Calu3 (cell line): ENCODE measurements at regions not wholly inside any gene's neighbourhood (a gene's known extent, or its start where the extent isn't known, plus 50 kb on each side); places are given as distances from the start of the nearest gene placed in this dataset.

Experiments used
- BruUV-seq: library from RNA; stranded (reverse); fragments of 400-500 nt; replicated peaks from 2 replicates; lab custom pipeline; 2021; lab: Mats Ljungman, UMichigan
- CTCF ChIA-PET: fragments of 300-600 bp; sonication (Branson Sonifier 250); formaldehyde crosslinking; loops from one replicate; lab custom pipeline; 2022; ENCODE audit warnings: antibody characterized with exemption; lab: Charles Lee
- DNase-seq: peaks from one replicate; pipeline ENCODE4 v3.0.0; 2022
- H3K27ac Mint-ChIP-seq: one replicate; pipeline ENCODE4 v1.8.0; 2022; ENCODE audit warnings: mixed read lengths; ENCODE audit not compliant: unreplicated experiment
- H3K27me3 Mint-ChIP-seq: one replicate; pipeline ENCODE4 v1.8.0; 2022; ENCODE audit warnings: mixed read lengths; ENCODE audit not compliant: unreplicated experiment
- H3K36me3 Mint-ChIP-seq: one replicate; pipeline ENCODE4 v1.8.0; 2022; ENCODE audit warnings: mild to moderate bottlenecking, moderate library complexity, mixed read lengths; ENCODE audit not compliant: insufficient read depth, unreplicated experiment
- H3K4me1 Mint-ChIP-seq: one replicate; pipeline ENCODE4 v1.8.0; 2022; ENCODE audit warnings: mild to moderate bottlenecking, low read depth, mixed read lengths; ENCODE audit not compliant: unreplicated experiment
- H3K4me3 Mint-ChIP-seq: one replicate; pipeline ENCODE4 v1.8.0; 2022; ENCODE audit warnings: mild to moderate bottlenecking, low read depth, moderate library complexity, mixed read lengths; ENCODE audit not compliant: unreplicated experiment
- H3K9me3 Mint-ChIP-seq: one replicate; pipeline ENCODE4 v1.8.0; 2022; ENCODE audit warnings: low read depth, mixed read lengths; ENCODE audit not compliant: unreplicated experiment
- intact Hi-C: fragments of 100-400 bp; cut with micrococcal nuclease; formaldehyde crosslinking; loops from one replicate; pipeline ENCODE4 v1.10.0; 2022; ENCODE audit not compliant: unreplicated experiment
- TF ChIP-seq, protein P1 (sequence below): fragments of 200-600 bp; IDR thresholded peaks from one replicate; pipeline ENCODE4 v1.8.0; 2022; ENCODE audit warnings: antibody characterized with exemption; ENCODE audit not compliant: unreplicated experiment

DNA sequence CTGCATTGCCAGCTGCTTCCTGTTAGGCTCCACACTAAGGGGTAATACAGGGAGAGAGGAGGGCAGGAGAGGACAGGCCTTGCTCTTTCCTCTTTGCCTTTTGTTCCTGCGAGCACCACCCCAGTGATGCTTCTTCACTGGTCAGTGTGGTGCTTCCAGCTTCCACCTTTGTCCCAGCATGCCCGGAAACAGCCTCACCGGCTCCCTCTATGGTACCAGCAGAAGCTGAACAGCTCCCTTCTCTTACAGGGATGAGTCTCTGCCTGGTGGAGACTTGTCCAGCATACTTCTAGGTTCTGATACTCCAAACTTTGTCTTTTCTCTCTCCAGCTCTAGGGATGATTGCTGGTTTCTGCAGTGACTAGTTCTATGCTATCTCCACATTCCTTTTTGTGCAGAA lies 413.3 kb downstream of the TSN start:
- peaks cover 52% of the 10 kb centered on the region for H3K27me3 Mint-ChIP-seq
- DNase-seq, result peak; percentile 14

DNA sequence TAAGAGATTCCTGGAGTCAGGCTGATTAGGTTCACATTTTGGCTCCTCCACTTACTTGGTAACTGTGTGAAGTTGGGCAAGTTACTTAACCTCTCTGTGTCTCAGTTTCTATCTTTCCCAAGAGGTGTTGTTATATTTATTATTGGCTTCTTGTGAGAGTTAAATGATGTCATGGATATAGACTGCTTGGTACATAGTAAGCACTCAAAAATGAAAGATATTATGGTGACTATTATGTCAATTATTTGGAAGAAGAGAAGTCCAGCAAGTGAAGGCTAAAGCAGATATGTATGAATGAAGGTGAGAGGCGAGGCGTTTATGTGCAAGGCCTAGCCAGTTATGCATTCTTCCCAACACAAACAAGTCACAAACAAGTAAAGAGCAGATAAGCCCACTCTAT lies 417.4 kb downstream of the TSN start:
- BruUV-seq, result no TSS peak
- no peak for DNase-seq
- TF ChIP-seq, protein P1, sequence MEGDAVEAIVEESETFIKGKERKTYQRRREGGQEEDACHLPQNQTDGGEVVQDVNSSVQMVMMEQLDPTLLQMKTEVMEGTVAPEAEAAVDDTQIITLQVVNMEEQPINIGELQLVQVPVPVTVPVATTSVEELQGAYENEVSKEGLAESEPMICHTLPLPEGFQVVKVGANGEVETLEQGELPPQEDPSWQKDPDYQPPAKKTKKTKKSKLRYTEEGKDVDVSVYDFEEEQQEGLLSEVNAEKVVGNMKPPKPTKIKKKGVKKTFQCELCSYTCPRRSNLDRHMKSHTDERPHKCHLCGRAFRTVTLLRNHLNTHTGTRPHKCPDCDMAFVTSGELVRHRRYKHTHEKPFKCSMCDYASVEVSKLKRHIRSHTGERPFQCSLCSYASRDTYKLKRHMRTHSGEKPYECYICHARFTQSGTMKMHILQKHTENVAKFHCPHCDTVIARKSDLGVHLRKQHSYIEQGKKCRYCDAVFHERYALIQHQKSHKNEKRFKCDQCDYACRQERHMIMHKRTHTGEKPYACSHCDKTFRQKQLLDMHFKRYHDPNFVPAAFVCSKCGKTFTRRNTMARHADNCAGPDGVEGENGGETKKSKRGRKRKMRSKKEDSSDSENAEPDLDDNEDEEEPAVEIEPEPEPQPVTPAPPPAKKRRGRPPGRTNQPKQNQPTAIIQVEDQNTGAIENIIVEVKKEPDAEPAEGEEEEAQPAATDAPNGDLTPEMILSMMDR, result no peak
- peaks cover 77% of the 10 kb centered on the region for H3K27me3 Mint-ChIP-seq
- H3K36me3 Mint-ChIP-seq, result no peaks in the 10 kb centered on the region
- no peaks in the 10 kb centered on the region for H3K9me3 Mint-ChIP-seq
- intact Hi-C loops, result no loop called here
- no peak overlapping the region for H3K4me3 Mint-ChIP-seq
- CTCF ChIA-PET, result no interaction called here
- H3K27ac Mint-ChIP-seq, result no peak overlapping the region
- H3K4me1 Mint-ChIP-seq, result no peaks in the 10 kb centered on the region

More for the DNA sequence above, 413.3 kb downstream of the TSN start:
- Mint-ChIP-seq H3K9me3 (no peaks in the 10 kb centered on the region), H3K4me1 (no peaks in the 10 kb centered on the region), H3K36me3 (no peaks in the 10 kb centered on the region), H3K27ac (no peak overlapping the region), H3K4me3 (no peak overlapping the region)
- CTCF ChIA-PET, result interaction anchor here (0.6 to 0.9 kb wide), 3 partner anchors 15 to 432 kb away, joined by 3 to 4 read pairs (median 3); partner anchors contain the start of gene NIFK
- BruUV-seq, result no TSS peak
- TF ChIP-seq, protein P1, result no peak
- intact Hi-C loops, result no loop called here

DNA sequence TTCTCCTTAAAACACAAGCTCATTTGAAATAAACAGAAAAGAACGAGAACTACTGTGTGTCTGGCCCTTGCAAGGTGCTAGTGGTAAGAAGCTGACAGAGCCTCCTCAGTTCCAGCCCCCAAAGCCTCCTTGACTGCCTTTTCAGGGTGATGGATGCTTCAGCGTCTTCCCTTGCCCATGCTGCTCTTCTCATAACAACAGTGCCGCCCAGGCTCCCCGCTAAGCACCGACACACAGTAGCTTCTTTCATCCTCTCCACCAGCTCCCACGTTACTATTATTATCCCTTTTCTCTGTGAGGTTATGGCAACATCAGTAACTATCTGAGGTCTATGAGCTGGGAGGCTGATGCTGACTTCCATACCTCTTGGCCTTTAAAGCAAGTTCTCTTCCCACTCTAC lies 418.6 kb downstream of the TSN start:
- TF ChIP-seq, protein P1, result no peak
- no peaks in the 10 kb centered on the region for H3K36me3 Mint-ChIP-seq
- no peak overlapping the region for H3K27ac Mint-ChIP-seq
- H3K9me3 Mint-ChIP-seq, result peaks cover 4% of the 10 kb centered on the region
- no peak for DNase-seq
- CTCF ChIA-PET, result interaction anchor here (0.6 kb wide), 1 partner anchor 24 kb away, joined by 3 read pairs; no protein-coding TSS in a partner anchor
- no peak overlapping the region for H3K4me3 Mint-ChIP-seq
- peaks cover 85% of the 10 kb centered on the region for H3K27me3 Mint-ChIP-seq
- BruUV-seq, result no TSS peak
- H3K4me1 Mint-ChIP-seq, result no peaks in the 10 kb centered on the region
- intact Hi-C loops, result no loop called here

DNA sequence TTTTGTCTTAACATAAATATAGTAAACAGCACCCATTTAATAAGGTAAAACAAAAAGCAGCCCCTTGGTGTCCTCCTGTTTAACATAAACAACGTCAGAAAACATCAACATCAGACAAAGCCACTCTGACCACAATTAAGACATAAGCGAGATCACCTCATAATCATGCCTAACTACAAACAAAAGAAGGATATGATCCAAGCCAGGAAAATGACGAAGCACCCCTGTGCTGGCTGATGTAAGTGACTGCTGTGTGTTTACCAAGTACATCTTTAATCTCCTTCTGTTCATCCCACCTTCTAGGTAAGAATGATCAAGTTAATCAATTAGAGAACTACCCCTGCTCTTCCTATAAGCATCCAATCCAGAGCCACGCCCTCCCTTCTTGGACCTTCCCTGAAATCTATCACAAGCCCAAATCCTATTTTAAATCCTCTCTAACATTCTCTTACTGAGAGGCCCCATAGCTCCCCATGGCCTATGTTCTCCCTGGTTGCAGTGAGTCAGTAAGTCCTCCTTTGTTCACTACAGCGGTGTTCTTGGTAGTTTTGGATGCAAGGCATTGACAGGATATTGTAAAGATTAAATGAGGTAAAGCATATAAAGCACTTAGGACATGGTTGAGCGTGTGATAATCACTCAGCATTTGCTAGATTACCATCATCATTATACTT lies 424.2 kb downstream of the TSN start:
- peaks cover 4% of the 10 kb centered on the region for H3K9me3 Mint-ChIP-seq
- TF ChIP-seq, protein P1, result no peak
- no peak overlapping the region for H3K27ac Mint-ChIP-seq
- peaks cover 63% of the 10 kb centered on the region for H3K27me3 Mint-ChIP-seq
- no peak for DNase-seq
- H3K4me3 Mint-ChIP-seq, result no peak overlapping the region
- intact Hi-C loops, result no loop called here
- CTCF ChIA-PET, result no interaction called here
- H3K4me1 Mint-ChIP-seq, result no peaks in the 10 kb centered on the region
- no peaks in the 10 kb centered on the region for H3K36me3 Mint-ChIP-seq
- no TSS peak for BruUV-seq
